Esophagus squamous epithelium (tissue), 4 donors: ENCODE measurements at regions not wholly inside any gene's neighbourhood (a gene's known extent, or its start where the extent isn't known, plus 50 kb on each side); places are given as distances from the start of the nearest gene placed in this dataset.

ENCODE experiments used
- CTCF ChIP-seq, 6 experiments: fragments of 450-650 bp in 4 of 6; fragments of 200-600 bp in 2 of 6; sonication (generic) in 2 of 6; IDR thresholded peaks; one replicate each; pipeline ENCODE4 v1.5.1; 2016 to 2019; ENCODE audit warnings: antibody characterized with exemption in 6 of 6, mild to moderate bottlenecking in 4 of 6, moderate library complexity in 4 of 6
- POLR2A ChIP-seq, 4 donors: fragments of 450-650 bp; IDR thresholded peaks; one replicate each; pipeline ENCODE4 v1.6.1; 2017; ENCODE audit warnings: antibody characterized with exemption in 4 of 4, mild to moderate bottlenecking in 4 of 4, moderate library complexity in 3 of 4

GRCh38 chr6:45795678-45796077 lies 220.0 kb downstream of the CLIC5 start:
- TF ChIP-seq CTCF (IDR thresholded peaks at IDR 0.05) (no peak), POLR2A (IDR thresholded peaks at IDR 0.05) (no peak)
